ENCODE measurements at regions not wholly inside any gene's neighbourhood (a gene's known extent, or its start where the extent isn't known, plus 50 kb on each side); places are given as distances from the start of the nearest gene placed in this dataset.

DNA sequence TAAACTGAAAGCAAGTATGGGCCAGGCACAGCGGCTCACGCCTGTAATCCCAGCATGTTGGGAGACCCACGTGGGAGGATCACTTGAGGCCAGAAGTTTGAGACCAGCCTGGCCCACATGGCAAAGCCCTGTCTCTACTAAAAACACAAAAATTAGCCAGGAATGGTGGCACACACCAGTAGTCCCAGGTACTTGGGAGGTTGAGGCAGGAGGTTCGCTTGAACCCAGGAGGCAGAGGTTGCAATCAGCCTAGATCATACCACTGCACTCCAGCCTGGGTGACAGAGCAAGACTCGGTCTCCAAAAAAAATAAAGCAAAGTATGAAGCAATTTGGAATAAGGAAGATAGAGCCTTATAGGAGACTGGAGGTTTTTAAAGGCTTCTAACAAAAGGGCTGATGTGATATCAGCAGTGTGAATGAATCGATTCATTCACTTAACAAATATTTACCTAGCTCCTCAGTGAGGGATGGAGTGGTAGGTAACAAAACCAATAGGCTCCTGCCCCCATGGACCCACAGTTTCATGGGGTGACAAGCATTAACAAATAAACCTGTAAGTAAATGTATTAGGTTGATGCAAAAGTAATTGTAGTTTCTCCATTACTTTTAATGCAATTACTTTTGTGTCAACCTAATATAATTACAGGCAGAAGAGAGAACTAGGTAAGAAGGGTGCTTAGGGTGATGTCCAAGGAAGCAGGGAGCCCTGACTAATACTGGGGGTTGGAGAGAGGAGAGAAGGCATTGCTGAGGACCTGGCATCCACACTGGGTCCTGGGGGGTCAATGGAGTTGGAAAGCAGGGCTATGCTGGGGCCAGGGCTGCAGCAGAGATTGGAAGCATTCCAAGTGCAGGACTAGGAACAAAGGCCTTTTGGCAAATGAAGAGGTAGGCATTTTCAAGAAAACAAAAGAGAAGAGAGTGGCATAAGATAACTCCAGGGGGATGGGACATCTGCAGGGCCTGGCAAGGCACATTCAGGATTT is 195.4 kb upstream of the ARL4C start:
- DNase-seq = no peak

DNA sequence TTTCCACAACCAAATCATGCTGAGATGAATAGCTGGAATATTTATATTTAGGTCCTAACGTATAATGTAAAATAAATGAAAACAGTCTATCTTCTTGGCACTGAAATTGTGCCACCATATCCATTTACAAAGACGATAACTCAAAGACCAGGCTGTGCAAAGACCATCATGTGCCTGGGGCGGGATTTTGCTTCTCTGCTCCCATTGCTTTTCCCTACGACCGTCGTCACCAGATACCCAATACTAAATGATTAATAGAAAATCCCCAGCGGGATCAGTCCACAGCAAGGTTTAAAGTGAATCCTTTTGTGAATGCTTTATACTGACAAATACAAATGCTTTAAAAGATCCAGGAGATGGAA is 194.3 kb upstream of the ARL4C start:
- DNase-seq = no peak

DNA sequence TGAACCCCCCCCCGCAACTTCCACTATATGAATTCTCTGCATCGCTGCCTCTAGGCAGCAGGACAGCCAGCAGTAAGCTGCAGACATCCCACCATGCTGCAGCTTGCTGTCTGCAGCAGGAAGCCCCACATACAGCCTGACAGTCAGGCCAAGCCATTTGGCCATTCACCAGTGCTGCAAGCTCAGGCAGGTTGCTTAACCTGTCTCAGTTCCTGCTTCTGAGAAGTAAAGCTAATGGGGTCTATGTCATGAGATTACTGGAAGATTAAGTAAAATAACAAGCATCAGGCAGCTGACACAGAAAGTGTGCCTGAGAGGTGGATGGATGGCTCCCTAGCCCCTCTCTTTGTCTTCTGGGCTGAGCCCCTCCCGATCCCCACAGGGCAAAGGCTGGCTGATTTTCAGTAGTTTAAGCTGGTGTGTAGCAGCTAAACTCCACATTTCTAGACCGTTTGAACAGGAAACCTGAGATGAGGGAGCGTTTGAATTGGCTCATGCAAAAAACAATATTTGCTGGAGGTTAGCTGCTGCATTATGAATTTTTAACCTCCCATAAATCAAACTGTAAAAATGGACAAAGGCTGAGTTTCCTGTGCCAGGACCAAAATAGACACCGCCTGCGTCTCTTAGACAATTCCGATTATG is 193.8 kb upstream of the ARL4C start:
- DNase-seq = no peak

DNA sequence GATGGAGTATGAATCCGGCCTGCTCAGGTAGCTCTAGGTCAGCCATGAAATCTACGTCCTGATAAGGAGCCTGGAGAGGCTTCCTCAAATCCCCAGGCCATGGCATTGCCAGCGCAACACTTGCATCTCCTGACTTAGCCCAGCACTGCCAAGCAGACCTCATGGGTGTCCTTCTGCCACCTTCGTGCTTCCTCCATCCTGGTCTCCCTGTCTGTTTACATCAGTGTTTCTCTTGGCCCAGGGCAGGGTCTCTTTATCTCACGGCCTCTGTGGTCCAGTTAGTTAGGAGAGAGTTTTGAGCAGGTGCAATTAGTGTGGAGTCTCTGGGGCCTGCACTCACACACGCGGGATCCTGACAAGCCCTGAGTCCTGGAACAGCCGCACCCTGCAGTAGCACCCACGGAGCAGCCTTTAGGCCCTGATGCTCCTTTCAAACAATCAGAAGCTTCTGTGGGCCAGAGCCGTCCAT is 193.1 kb upstream of the ARL4C start:
- DNase-seq = no peak

DNA sequence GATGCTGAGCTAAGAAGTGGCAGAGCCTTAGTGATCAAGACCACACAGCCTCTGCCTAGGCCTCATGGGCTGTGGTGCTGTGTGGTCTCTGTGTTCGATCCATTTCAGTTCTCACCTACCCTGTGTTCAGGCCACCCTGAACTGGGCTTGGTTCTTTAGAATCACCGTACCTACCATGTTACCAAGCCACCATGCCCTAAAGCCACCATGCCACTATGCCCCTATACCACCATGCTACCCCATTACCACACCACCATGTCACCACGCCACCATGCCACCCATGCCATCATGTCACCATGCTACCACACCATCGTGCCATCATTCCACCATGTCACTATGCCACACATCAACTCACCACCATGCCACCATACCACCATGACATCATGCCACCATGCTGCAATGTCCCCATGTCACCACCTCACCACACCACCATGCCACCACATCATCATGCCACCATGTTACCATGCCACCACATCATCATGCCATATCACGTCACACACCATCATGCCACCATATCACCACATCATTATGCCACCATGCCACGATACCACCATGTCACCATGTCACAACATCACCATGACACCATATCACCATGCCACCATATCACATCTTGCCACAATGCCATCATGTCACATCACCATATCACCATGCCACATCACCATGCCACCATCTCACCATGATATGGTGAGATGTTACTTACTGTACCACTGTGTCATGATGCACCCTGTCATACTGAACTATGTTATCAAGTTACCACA is 191.0 kb upstream of the ARL4C start:
- no peak for DNase-seq

DNA sequence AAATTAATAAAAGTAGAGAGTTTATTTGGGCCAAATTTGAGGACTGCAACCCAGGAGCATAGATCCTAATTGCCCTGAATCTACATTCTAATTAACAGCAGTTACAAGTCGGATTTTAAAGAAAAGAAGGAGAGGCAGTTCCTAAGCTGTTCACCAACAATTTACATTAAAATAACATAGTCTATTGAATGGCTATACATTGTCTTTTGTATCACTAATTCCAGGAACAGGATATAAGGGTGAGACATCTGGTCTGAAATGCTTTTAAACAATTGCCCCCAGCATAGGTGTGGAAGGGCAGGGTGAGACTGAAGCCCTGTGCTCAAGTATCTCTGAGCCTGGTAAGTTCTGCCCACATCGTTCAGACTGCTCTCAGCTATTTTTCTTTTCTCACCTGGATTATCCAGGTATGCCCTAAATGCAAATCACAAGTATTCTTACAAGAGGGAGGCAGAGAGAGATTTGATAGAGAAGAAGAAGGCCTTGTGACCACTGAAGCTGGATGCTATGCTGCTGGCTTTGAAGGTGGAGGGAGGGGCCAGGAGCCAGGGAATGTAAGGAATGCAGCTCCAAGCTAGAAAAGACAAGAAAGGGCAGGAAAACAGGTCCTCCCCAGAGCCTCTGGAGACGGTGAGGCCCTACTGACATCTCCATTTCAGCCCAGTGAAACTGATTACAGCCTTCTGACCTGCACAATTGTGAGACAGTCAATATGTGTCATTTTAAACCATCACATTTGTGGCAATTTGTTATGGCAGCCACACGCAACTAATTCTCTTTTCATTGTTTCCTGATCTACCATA is 189.4 kb upstream of the ARL4C start:
- DNase-seq = no peak

DNA sequence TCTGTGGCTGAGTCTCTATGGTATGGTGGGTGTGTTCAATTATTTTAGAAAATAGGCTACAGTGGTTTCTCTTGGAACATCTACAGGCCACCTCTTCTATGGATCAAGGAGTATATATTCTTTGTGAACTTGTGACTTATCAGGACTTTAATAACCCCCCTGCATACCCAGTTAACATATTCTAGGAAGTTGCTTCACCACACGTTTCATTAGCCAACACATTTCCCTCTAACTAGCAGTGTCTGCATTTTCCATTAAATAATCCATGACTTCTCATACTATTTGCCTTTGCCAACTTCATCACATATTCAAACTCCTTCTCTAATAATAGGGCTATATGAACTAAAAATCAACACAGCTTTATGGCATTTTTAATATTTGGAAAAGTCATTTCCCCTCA is 187.6 kb upstream of the ARL4C start:
- DNase-seq = no peak

DNA sequence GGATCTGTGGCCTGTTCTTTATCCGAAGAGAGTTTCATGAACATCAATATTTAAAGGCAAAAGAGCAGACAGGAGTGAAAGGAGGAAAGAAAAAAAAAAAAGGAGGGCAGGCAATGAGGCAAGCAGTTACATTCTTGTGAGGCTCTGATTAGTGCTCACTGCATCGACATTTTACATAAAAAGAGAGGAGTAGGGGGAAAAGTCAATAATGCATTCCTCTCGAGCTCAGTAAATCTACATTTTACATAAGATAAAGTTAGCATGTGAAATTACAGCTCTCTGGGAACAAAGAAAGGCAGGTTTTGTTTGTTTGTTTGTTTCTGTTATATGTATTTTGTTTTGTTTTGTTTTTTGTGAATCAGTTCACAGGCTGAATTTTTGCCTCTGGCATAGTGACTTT is 187.1 kb upstream of the ARL4C start:
- DNase-seq = no peak

DNA sequence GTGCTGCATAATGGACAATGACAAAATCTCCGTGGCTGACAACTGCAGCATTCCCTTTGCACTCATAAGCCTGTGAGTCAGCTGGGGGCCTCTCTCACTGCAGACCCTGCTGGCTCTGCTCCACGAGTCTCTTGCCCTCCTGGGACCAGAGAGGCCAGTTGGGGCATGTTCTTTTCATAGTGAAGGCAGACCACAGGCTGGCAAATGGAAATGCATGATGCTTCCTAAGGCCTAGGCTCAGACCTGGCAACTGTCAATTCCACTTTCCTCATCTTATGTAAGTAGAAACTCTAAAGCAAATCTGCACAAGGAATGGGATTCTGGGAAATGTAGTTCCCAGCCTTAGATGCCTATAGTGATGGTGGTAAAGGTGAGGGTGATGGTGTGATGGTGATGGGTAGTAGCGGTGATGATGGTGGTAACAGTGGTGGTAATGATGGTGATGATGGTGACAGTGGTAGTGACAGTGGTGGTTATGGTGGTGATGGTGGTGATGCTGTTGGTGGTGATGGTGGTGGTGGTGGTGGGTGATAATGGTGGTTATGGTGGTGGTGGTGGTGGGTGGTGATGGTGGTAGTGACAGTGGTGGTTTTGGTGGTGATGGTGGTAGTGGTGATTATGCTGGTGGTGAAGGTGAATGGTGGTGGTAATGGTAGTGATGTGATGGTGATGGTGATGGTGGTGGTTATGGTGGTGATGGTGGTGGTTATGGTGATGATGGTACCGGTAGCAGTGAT is 185.8 kb upstream of the ARL4C start:
- no peak for DNase-seq

DNA sequence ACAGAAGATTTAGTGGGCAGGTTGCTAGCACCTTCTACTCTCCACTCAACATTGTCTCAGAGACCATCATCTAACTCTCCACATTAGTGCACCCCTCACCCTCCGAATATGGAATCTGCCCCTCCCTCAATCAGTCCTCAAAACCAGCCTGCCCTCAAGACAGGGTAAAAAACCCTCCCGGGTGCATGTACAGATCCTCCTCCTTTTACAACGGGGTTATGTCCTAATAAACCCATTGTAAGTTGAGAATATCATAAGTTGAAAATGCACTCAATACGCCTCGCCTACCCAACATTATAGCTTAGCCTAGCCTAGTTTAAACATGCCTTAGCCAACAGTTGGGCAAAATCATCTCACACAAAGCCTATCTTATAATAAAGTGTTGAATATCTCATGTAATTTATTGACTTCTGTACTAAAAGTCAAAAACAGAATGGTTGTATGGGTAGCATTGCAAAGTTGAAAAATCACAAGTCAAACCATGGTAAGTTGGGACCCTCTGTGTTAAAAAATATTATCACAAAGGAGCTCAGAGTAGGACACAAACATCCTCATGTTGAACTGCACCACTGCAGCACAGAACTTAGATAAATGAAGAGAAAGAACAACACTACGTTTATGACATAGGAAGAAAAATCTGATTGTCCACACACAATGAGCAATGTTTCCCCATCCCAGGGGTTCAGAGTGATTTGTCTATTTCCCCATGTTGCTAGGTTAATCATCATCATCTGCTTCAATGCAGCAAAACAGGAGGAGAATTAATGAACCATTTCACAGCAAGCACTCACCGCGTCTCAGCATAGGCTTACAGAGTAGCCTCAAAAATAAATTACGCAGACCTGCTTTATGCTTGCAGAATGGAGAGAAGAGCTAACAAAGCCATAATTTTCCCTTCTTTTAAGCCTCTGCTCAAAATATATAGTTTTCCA is 184.1 kb upstream of the ARL4C start:
- DNase-seq = no peak

DNA sequence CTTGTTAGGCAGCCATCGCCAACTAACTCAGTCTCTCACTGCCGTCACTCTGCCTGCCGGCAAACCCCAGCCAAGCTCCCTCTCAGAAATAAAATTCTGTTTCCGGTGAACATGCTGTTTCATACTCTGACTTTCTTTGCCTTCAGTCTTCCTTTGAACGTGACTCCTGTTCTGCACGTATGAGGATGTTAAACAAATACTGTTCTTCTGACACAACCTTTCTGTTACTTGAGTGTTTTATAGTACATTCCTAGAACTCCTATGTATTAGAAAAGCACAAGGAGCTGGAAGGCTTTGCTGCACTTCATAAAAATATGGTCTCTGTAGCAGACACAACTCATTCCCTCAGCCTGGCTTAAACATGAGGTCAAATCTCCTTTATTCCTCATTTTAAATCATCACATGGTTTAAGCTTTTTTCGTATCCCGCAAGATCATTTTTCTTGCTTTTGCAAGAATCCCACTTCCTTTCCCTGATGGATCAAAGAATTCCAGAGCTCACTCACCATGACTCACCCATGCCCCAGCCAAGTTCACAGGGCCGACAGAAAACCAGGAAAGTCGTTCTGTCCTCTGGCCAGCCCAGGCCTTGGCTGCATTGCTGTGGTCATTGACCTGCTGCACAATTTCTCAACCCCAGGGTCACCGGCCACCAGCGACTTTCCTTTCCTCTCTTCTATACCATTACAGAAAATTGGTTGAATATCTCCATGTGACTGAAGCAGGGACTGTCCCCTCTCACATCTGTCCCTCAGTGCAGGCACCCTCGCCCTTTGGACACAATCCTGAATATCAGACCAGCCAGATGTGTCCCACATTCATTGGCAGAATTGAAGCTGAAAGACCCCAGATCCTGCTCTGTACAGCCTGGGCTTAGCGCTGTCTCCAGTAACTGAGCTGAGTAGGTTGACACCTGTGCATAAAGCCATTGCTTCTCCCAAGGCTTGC is 183.1 kb upstream of the ARL4C start:
- DNase-seq = no peak

DNA sequence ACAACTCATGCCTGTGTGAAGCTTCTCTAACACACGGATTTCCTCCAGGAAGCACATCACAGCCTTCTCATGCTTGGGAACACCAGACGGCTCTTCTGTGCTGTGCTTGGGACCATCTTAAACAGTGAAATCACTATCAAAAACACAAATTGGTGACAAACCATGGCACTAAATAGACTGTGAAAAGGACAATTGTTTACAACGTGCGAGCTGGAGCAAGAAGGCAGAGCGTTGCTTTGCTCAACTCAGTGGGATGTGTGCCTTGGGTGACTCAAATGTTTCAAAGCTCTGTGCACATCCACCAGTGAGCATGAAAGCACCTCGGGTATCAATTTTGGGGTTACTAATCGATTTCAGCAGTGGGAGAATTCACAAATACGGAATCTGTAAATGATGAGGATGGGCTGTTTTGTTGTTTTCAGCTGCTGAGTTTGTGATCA is 182.4 kb upstream of the ARL4C start:
- no peak for DNase-seq

DNA sequence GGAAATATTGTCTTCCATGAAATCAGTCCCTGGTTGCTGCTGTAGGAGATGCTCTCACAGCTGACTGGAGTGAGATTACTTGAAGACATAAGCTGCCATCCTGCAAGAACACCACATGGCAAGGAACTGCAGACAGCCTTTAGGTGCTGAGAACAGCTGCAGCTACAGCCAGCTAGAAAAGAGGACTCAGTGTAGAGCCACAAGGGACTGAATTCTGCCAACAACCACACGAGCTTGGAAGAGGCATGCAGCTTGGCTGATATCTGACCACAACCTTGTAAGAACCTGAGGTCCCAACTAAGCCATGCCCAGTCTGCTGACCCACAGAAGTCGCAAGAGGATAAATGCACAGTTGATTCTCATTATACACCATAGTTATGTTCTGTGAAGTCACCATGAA is 181.8 kb upstream of the ARL4C start:
- DNase-seq = no peak

DNA sequence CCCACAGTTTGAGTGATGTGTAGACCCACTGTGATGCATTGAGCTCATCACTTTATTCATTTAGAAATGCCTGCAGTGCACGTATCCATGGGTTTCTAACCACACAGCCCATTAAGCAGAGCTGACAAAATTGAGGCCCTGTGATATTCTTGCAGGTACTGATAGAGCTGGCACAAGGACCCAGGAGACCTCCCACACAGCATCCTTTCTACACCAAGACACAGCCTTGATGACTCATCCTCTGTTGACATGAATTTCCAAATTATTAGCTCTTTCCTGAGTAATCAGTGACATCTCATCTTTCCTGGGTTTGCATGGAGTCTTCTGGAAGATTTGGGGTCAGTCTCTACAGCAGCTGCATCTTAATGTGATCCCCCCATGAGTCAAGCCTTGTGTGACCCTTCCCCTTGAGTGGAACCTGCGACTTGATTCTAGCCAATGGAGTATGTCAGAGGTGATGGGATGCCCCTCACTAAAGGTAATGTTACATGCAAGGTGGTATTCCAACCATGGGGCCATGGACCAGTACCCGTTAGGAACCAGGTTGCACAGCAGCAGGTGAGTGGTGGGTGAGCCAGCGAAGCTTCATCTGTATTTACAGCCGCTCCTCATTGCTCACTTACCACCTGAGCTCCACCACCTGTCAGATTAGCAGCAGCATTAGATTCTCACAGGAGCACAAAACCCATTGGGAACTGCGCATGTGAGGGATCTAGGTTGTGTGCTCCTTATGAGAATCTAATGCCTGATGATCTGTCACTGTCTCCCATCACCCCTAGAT is 181.1 kb upstream of the ARL4C start:
- no peak for DNase-seq

DNA sequence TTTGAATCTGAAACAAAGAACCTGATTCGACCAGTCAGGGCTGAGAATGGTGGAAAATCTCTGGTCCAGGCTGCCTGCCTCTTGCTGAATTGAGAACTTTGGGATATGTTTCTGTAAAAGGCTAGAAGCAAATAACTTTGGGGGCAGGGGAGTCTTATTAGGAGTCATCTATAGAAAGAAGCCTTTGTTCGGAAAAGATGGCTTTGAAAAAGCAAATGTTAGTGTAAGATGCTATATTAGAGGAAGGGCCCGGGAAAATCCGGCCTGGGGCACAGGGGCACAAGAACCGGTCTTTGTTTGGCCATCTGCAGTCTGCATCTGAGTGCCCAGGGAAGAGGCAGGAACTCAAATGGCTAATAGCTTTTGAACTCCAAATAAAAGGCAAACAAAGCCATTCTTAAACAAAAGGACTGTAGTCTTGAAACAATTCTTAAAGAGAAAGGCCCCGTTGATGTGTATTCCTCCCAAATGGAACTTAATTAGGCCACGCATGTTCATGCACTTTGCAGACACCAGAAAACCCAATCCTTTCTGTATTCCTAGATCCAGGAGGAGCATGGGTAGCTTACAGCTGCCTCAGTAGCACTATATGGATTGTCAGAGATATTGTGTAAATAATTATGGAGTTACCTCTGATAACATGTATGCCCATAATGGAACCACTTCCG is 180.0 kb upstream of the ARL4C start:
- no peak for DNase-seq

DNA sequence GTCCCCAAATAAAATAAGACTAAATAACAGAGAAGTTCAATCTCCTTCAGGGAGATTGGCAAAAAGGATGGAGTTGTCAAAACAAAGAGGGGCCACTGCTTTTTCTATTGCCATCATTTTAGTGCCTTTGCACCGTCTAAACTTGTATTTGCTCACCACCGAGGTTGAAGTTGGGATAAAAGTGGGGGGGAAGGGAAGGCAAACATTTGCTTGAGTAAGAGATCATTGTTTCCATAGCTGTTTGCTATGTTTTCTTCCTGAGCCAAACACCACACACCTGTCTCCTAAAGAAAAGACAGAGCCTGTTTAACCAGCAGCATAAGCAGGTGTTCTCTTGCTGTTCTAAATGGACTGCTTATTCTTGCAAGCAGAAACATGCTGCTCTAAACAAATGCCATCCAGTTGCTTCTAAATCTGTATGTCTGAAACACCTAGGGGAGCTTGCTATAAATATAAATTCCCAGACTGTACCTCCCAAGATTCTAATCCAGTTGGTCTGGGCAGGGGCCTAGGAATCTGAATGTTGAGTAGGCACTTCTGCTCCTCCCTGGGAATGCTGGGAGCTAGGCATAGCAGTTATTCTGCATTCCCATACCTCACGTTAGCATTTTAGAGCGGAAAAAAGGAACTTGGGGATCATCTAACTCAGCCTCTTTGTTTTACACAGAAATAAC is 179.4 kb upstream of the ARL4C start:
- DNase-seq = no peak

DNA sequence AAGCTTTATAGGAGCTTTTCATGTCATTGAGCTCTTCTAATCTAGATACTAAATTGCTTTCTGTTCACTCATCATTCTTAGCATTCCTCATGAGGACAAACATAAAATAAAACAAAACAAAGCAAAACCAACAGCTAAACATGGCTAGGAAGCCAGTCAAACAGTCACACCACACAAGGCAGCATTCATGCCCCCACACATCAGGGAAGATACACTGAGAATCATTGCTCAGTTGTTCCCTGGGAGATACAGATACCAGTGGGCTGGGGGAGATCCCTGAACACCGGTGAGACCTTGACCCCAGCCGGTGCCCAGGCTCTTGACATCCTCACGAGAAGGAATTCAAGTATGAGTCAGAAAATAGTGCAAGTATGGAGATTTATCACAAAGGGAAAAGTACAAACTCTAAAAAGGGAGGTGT is 177.9 kb upstream of the ARL4C start:
- no peak for DNase-seq

Measured in activated T-cell treated with anti-CD3 and anti-CD28 coated beads for 4 hours (primary cell).